Transverse colon (tissue), 4 donors: ENCODE measurements at regions not wholly inside any gene's neighbourhood (a gene's known extent, or its start where the extent isn't known, plus 50 kb on each side); places are given as distances from the start of the nearest gene placed in this dataset.
"Not testable (repeated sequence)": the region's sequence is repeated elsewhere in the genome, so short reads cannot be mapped to it uniquely, and the experiment has no call there.

Source experiments
- DNase-seq: peaks from one replicate; pipeline ENCODE4 v3.0.0-alpha.2; 2019
- H3K27ac ChIP-seq, 4 donors: fragments of 200-600 bp; sonication (generic); 2 replicates each; pipeline ENCODE4 v1.5.1; 2016 to 2018; ENCODE audit warnings: inconsistent platforms in 4 of 4
- H3K27me3 ChIP-seq: fragments of 200-600 bp; sonication (generic); 2 replicates; pipeline ENCODE4 v1.5.1; 2017; ENCODE audit warnings: inconsistent platforms
- H3K36me3 ChIP-seq, 4 donors: fragments of 200-600 bp; sonication (generic); 2 replicates each; pipeline ENCODE4 v1.5.1; 2017 to 2019; ENCODE audit warnings: inconsistent platforms in 4 of 4
- H3K4me1 ChIP-seq, 4 donors: fragments of 200-600 bp; sonication (generic); 2 replicates each; pipeline ENCODE4 v1.5.1; 2017 to 2020; ENCODE audit warnings: inconsistent platforms in 4 of 4
- H3K4me3 ChIP-seq, 4 donors: fragments of 200-600 bp; sonication (generic); 1 replicate in 1 of 4; 2 replicates in 3 of 4; pipeline versions ENCODE4 v1.5.1 to v1.6.1; 2017 to 2019; ENCODE audit warnings: inconsistent platforms in 4 of 4
- H3K9me3 ChIP-seq, 2 donors: fragments of 200-600 bp; sonication (generic); 2 replicates each; pipeline ENCODE4 v1.5.1; 2017 to 2019; ENCODE audit warnings: inconsistent platforms in 2 of 2
- EP300 ChIP-seq: sonication (generic); formaldehyde crosslinking; IDR thresholded peaks from one replicate; pipeline ENCODE4 v1.6.1; 2017; ENCODE audit warnings: antibody characterized with exemption, low read depth
- POLR2A ChIP-seq: fragments of 450-650 bp; IDR thresholded peaks from one replicate; pipeline ENCODE4 v1.6.1; 2016; ENCODE audit warnings: antibody characterized with exemption, mild to moderate bottlenecking, moderate library complexity
- POLR2AphosphoS5 ChIP-seq, 3 donors: sonication (generic); formaldehyde crosslinking; IDR thresholded peaks; one replicate each; pipeline ENCODE4 v1.6.1; 2016; ENCODE audit warnings: antibody characterized with exemption in 3 of 3
- WGBS, 2 donors: methylation state at CpG; one replicate each; pipeline ENCODE4 v1.1.5; 2018; ENCODE audit warnings: low coverage in 1 of 2; 5-methylcytosine and 5-hydroxymethylcytosine counted together
- in situ Hi-C, 4 donors: fragments of 200-750 bp; cut with MboI; loops; one replicate each; pipeline versions ENCODE4 v1.15.0 to v1.15.1; 2017; ENCODE audit warnings: low sequenced_read_pairs in 3 of 4, low pct_ligation_motif_present in 1 of 4, low pct_unique_long_range_greater_than_20kb in 1 of 4
- intact Hi-C: fragments of 100-400 bp; cut with DNase I; formaldehyde crosslinking; loops from one replicate; pipeline ENCODE4 v1.15.1; 2023; ENCODE audit warnings: low total_unique reads
- TF ChIP-seq, protein P1 (sequence below), 5 experiments: fragments of 200-600 bp in 3 of 5; fragments of 450-650 bp in 2 of 5; sonication (generic) in 3 of 5; IDR thresholded peaks; 1 replicate in 2 of 5; 2 replicates in 3 of 5; pipeline ENCODE4 v1.5.1; 2016 to 2017; ENCODE audit warnings: antibody characterized with exemption in 5 of 5, inconsistent platforms in 3 of 5, mild to moderate bottlenecking in 2 of 5, moderate library complexity in 1 of 5

DNA sequence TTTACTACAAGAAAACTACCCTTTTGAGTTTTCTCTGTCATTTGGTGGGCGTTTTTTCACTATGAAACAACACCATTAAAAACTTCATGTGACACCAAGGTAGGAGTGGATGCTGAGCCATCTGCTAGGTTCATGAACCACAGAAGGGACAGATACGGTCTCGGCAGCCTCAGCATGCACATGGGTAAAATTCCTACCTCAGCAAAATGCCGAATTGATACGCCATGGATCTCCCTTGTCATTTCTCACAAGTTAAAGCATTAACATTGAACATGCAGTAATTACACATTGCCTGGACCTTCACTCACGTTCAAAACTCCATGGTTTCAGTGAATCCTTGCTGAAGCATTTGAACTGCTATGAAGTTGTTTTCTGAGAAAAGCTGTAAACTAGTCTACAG lies 121.5 kb upstream of the EGR2 start:
- TF ChIP-seq, protein P1, sequence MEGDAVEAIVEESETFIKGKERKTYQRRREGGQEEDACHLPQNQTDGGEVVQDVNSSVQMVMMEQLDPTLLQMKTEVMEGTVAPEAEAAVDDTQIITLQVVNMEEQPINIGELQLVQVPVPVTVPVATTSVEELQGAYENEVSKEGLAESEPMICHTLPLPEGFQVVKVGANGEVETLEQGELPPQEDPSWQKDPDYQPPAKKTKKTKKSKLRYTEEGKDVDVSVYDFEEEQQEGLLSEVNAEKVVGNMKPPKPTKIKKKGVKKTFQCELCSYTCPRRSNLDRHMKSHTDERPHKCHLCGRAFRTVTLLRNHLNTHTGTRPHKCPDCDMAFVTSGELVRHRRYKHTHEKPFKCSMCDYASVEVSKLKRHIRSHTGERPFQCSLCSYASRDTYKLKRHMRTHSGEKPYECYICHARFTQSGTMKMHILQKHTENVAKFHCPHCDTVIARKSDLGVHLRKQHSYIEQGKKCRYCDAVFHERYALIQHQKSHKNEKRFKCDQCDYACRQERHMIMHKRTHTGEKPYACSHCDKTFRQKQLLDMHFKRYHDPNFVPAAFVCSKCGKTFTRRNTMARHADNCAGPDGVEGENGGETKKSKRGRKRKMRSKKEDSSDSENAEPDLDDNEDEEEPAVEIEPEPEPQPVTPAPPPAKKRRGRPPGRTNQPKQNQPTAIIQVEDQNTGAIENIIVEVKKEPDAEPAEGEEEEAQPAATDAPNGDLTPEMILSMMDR (IDR thresholded peaks at IDR 0.05), result no peak
- TF ChIP-seq EP300, result no peak
- TF ChIP-seq POLR2A, result no peak
- TF ChIP-seq POLR2AphosphoS5 (IDR thresholded peaks at IDR 0.05), result no peak
- H3K27me3 ChIP-seq, result no peaks in the 10 kb centered on the region
- DNase-seq, result no peak
- H3K36me3 ChIP-seq, result no peaks in the 10 kb centered on the region
- WGBS, 2 donors, result 87 to 88% methylated on average over 6 of the region's 6 CpGs
- H3K27ac ChIP-seq, result no peak overlapping the region
- no peaks in the 10 kb centered on the region for H3K9me3 ChIP-seq
- in situ Hi-C loops (no loop called here), intact Hi-C loops (no loop called here)
- no peaks in the 10 kb centered on the region for H3K4me1 ChIP-seq
- H3K4me3 ChIP-seq, result no peak overlapping the region

DNA sequence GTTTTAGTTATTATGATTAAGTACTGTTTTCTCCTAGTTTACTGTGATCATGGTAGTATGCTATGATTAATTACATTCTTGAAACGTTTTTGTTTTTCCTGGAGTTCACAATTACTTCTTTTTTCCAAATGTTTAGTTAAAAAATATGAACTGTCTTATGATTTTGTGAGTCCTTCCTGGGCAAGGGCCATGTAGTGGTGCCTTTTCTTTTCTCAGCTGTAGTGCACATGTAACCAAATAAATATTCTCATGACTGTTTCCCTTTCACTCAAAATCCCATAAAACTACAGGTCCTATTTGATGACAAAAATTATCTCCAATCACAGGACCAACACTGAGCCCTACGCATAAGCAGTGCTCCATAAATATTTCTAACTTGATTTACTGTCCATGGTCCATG lies 118.9 kb upstream of the EGR2 start:
- H3K4me3 ChIP-seq, result no peak overlapping the region
- H3K36me3 ChIP-seq, result no peaks in the 10 kb centered on the region
- WGBS, 2 donors, result 52 to 60% methylated on average over 2 of the region's 2 CpGs
- TF ChIP-seq EP300, result no peak
- TF ChIP-seq, protein P1 (IDR thresholded peaks at IDR 0.05), result no peak
- TF ChIP-seq POLR2A, result no peak
- TF ChIP-seq POLR2AphosphoS5 (IDR thresholded peaks at IDR 0.05), result no peak
- H3K4me1 ChIP-seq, result no peaks in the 10 kb centered on the region
- in situ Hi-C loops (no loop called here), intact Hi-C loops (no loop called here)
- no peaks in the 10 kb centered on the region for H3K27me3 ChIP-seq
- H3K27ac ChIP-seq, result no peak overlapping the region
- no peak for DNase-seq
- H3K9me3 ChIP-seq, result no peaks in the 10 kb centered on the region

DNA sequence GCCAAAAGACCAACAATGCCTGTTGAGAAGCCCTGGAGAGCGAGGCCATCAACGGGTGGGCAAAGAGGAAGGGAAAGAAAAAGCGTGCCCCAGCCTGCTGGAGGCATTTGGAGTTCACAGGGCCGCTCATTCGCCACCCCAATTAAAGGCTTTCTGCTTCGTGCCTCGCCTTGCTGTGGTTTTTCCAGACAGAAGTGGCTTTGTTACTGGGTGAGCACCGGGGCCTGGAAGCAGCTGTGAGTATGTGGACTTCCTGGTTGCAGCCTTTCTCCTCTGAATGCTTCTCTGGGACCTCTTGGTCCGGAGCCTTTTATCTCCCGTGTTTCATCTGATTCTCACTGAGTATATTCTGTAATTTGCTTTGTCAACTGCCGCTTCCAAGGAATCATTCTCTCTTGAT lies 118.1 kb upstream of the EGR2 start:
- no peaks in the 10 kb centered on the region for H3K27me3 ChIP-seq
- no peak overlapping the region for H3K4me3 ChIP-seq
- H3K27ac ChIP-seq, result no peak overlapping the region
- WGBS, 2 donors, result 39 to 61% methylated on average over 2 to 11 of the region's 11 CpGs
- no peak for TF ChIP-seq POLR2A
- TF ChIP-seq, protein P1 (IDR thresholded peaks at IDR 0.05), result no peak
- TF ChIP-seq EP300, result no peak
- no peak for TF ChIP-seq POLR2AphosphoS5 (IDR thresholded peaks at IDR 0.05)
- no peaks in the 10 kb centered on the region for H3K36me3 ChIP-seq
- no peaks in the 10 kb centered on the region for H3K4me1 ChIP-seq
- H3K9me3 ChIP-seq, result no peaks in the 10 kb centered on the region
- intact Hi-C loops (no loop called here), in situ Hi-C loops (no loop called here)
- DNase-seq, result no peak

DNA sequence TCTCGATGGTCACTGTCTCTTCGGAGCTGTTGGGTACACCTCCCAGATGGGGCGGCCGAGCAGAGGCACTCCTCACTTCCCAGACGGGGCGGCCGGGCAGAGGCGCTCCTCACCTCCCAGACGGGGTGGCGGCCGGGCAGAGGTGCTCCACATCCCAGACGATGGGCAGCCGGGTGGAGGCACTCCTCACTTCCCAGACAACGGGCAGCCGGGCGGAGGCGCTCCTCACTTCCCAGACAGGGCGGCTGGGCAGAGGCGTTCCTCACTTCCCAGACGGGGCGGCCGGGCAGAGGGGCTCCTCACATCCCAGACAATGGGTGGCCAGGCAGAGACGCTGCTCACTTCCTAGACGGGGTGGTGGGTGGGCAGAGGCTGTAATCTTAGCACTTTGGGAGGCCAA lies 112.6 kb upstream of the EGR2 start:
- H3K36me3 ChIP-seq, DNase-seq, in situ Hi-C loops, intact Hi-C loops, H3K4me3 ChIP-seq, H3K9me3 ChIP-seq, H3K4me1 ChIP-seq, H3K27me3 ChIP-seq, H3K27ac ChIP-seq: not testable (repeated sequence)
- WGBS, 2 donors, result 85% methylated on average over 14 of the region's 24 CpGs; no CpG with 5 or more reads in 1 of the 2 donors

DNA sequence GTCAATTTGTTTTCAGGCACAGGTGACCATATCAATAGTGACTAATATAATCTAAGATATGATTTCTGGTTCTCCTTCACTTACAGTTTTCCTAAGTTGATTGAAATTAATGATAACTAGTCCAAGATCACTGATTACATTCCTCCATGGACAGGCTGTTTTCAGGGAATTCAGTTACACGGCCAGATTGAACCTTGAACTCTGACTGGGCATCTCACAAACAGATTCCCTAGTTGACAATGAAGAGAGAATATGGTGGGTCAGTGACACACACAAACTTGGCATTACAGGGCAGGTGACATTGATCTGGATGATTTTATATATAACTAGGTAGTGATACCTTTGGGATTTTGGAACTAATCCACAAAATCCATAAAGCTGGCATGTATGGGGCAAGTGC lies 110.2 kb upstream of the EGR2 start:
- Histone ChIP-seq H3K27me3 (no peaks in the 10 kb centered on the region), H3K9me3 (no peaks in the 10 kb centered on the region), H3K4me3 (no peak overlapping the region), H3K4me1 (no peaks in the 10 kb centered on the region), H3K36me3 (no peaks in the 10 kb centered on the region), H3K27ac (no peak overlapping the region)
- intact Hi-C loops, result no loop called here
- in situ Hi-C loops, result no loop called here
- WGBS, 2 donors, result 60 to 68% methylated on average over 1 of the region's 1 CpG
- no peak for DNase-seq
- TF ChIP-seq, protein P1 (IDR thresholded peaks at IDR 0.05), result no peak
- no peak for TF ChIP-seq POLR2AphosphoS5 (IDR thresholded peaks at IDR 0.05)
